ENCODE measurements at regions not wholly inside any gene's neighbourhood (a gene's known extent, or its start where the extent isn't known, plus 50 kb on each side); places are given as distances from the start of the nearest gene placed in this dataset.

DNA sequence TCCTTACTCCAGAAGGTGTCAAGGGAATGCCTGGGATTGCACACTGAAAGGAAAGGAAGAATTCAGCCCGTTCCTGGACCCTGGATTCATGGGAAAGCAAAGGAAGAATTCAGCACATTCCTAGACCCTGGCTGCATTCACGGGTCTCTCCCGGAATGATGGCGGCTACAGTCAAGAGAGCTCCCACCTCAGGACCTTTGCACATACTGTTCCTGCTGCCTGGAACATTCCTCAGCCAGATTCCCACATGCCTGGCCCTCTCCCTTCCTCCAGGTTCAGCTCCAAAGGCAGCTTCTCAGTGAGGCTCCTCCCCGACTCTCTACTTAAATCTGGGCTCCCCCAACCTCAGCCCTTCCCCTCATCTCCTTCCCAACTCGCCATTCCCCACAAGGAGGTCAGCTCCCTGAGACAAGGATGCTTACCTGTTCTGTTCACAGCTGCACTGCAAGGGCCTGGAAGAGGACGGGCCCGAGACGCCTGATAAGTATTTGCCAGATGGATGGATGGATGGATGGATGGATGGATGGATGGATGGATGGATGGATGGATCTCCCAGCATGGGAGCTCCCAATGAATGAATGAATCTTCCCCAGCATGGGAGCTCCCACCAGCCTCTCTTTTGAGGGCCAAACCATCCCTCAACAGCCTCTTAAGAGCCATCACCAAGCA lies 77.4 kb downstream of the NCOR2 start:
- DNase-seq (ENCODE audit: low read depth in 2 of 2): no peak

DNA sequence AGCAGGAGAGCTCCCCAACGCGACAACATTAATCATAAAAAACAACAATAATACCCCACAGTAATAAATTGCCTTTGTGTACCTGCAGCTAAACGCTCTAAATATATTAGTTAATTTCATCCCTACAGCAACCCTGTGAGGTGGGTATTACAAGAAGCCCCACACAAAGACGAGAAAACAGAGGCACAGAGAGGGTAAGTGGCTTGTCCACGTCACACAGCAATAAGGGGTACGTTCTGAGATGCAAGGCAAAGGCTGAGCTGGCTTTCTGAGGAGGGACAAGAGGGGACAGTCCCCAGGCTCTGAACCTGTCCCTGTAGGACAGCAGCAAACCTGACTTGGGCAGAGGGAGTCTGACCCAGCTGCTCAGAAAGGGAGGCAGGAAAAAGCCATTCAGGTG lies 78.2 kb downstream of the NCOR2 start:
- DNase-seq (ENCODE audit: low read depth in 2 of 2): no peak

DNA sequence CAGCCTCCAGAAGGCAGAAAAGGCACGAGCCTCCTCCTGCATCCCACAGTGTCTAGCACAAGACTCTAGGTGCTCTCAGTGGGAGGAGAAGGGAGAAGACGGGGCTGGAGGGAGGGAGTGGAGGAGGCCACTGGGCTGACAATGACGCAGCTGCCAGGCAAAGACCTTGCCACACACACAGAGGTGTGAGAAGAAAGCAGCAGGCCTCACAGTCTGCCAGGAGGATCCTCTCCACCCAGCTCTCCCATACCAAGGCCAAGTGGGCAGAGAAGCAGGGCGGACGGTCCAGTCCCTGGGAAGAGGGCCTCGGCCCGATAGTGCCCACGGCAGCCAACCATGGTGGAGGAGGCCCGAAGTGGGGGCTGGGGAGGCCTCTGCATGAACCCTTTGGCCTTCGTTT lies 78.9 kb downstream of the NCOR2 start:
- no peak for DNase-seq (ENCODE audit: low read depth in 2 of 2)

DNA sequence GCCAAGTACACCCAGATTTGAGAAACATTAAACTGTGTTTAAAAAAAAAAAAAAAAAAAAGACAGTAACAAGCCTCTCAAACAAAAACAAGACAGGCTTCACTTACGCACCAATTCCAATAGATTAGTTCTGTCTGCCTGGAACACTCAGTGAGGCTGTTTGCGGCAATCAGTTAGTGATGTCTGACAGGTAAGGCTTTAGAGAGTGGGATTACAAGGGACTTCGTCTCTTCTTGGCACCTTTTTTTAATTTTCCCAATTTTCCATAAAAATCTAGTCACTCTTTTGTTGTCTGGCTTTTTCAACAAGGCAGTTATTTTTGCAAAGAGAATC lies 79.6 kb downstream of the NCOR2 start:
- DNase-seq (ENCODE audit: low read depth in 2 of 2): no peak

DNA sequence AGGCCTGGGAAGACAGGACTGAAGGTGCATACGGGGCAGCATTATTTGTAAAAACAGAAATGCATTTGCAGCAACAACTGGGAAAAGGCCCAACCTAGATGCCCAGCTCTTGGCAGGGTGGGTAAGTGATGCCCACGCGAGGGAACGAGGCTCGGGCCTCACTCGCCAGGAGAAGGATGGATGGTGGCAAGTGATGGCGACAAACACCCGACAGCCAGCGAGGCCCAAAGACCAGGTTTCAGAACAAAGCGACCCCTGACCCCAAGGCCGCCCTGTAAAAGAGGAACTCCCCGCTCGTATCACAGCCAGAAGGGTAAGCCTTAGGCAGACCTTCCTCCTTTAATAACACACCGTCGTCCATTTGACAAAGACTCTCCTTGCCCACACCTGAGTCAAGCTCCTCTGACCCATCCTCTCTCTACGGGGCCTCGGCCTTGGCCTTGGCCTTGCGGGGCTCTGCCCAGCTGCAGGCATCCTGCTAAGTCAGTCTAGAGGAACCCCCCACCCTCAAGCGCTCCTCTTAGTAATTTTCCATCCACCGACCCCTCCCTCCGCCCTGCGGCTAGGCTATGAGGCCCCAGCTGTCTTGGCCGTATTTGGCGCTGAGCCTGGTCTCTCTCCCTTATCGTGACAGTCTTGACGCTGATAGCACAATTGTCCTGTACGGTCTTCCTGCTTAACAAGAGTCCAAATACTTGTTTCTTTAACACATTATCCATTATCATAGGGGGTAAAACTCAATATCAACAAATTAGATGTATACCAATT lies 80.2 kb downstream of the NCOR2 start:
- no peak for DNase-seq (ENCODE audit: low read depth in 2 of 2)

DNA sequence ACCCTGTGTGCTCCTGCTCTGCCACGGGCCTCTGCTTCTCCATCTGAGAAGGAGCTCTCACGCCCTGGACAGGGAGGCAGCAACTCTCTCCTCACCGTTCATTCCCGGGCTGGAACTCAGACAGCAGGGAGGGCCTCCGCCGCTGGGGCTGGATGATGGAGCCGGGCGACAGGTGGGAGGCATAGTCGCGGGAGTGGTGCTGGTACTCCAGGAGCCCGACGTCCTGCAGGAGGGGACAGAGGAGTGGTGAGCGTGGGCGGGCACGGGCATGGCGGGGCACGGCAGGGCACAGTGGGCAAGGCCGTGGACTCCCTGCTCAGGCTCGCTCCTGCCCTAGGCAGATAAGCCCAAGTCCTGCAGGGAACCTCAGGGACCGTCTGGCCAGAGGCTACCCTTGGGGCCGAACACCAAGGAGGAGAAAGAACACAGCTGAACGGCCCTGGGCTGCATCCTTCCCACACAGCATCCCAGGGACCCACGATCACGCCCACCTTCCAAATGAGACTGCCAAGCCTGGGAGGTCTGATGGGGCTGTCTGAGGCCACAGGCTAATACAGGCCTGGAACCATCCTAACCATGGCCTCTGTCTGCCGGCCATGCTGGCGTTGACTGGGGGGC lies 81.0 kb downstream of the NCOR2 start:
- no peak for DNase-seq (ENCODE audit: low read depth in 2 of 2)

DNA sequence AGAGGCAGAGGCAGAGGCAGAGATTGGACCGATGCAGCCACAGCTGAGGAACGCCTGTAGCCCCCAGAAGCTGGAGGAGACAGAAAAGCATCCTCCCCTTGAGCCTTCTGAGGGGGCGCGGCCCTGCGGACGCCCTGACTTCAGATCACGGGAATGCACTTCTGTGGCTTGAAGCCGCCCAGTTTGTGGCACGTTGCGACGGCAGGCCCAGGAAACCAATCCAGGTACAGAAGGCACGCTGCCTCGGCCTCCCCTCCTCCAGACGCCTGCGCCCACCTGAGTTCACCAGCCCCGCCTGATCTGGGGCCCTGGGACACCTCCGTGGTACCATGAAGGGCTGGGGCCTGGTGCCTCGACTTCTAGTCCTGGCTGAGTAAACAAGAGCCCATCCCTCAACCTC lies 82.0 kb downstream of the NCOR2 start:
- DNase-seq (ENCODE audit: low read depth in 2 of 2): no peak

DNA sequence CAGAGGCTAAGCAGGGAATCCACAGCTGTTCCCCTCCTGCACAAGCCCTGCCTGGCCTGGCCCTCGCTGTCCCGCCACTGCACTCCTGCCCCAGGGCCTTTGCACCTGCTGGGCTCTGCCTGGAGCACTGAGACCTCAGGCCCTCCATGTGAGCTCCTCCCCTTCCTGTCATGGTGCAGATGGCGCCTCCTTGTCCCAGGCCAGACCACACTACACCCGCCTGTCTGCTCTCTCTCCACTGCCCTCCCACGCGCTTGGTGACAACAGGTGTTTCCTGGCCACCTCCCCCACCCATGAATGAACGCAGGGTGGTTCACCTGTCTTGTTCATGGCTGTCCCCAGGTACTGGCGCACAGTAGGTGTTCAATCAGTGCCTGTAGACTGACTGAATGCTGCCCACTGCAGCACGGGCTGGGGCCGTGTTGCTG lies 82.9 kb downstream of the NCOR2 start:
- no peak for DNase-seq (ENCODE audit: low read depth in 2 of 2)

DNA sequence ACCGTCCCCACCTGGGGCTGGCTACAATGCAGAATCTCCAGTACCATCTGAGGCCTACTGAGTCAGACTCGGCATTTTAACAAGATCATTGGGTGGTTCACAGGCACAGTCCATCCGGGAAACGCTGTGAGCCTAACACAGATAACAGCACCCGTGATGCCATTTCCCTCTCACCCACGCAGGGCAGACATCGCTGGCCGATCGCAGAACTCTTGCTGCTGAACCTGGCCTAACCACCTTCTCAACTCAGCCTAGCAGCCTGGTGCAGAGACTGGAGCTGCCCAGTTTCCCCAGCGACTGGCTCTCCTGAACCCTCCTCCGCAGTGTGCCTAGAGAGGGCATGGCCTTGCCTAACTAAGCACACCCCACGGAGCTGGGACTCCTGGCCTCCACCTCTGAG lies 83.3 kb downstream of the NCOR2 start:
- DNase-seq (ENCODE audit: low read depth in 2 of 2): no peak

DNA sequence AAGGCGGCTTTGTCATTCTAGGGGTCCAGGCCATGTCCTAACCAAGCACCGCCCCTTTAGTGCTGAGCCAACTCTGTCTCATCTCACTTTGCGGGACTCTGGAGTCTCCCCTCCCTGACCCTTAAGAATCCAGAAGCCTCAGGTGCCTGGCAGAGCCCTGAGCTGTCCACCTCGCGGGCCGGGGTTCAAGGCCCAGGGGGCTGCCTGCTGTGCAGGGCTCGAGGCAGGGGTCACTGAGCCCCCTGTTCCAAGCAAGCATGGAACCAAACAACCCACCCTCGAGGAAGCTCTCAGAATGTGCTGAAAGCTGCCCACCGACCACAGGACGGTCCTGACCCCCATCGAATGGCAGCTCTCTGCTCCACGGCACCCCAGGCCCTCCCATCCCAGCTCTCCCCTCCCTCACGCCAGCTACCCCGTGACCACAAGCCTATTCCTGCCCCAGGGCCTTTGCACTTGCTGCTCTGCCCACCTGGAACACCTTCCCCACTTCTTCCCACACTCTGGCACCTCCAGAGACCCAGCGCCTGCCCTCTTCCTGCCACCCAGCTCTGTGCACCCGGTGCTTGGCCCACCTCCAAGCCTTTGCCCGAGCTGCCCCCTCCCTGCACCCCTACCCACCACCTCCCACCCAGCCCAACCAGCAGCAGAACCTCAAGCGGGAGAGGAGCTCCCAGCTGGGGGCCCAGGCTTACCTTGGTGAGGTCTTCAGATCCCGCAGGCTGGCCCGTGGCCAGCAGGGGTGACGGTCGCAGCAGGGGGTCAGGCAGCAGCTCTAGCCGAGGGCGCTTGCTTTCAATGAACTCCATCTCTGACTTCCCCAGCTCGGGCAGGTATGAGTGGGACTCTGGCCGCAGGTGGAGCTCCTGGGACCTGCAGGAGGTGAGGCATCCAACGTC lies 84.3 kb downstream of the NCOR2 start:
- DNase-seq (ENCODE audit: low read depth in 2 of 2): no peak

DNA sequence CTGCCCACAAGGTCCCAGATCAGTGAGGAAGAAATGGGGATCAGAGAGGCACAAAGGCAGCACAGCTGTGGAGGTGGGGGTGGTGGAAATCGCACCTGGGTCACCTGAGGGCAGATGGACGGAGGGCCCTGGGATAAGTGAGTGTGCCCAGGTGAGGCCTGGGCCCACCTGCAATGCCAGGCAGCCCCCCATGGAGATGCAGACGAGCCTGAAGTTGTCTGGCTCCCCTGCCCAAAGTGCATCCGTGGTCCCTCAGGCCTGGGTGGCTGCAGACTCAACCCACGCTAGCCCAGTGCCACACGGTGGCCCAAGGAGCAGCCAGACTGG lies 84.9 kb downstream of the NCOR2 start:
- no peak for DNase-seq (ENCODE audit: low read depth in 2 of 2)

DNA sequence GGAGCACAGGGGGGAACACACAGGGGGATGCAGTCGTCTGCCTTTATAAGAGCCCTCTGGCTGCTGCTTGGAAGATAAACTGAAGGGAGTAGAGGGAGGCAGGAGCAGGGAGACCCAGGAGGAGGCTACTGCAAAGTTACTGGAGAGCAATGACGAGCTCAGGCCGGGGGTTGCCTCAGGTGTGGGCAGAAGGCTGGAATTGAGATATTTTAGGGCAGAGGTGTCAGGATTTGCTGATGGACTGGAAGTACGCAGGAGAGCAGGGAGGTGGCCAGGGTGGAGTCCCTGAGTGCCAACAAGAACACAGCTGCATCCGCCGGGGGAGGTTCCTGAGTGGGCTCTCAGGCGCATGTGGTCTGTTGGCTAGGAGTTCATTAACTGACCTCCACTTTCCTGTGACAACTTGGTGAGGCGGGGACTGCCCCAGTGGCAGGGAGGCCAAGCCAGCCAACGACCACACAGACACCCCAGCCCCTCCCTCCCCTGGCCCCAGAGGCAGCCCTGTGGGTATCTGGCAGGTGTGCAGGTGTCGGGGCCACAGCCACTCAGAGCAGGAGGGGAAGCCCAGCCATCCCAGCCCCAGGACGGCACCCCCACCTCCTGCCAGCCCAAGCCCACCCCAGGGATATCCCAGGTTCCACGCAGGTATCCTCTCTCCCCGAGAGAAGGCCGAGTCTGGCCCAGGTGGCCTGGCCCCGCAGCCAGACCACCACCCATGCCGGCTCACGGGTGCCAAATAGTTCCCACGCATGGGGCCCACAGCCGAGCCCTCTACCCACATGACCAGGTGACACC lies 85.4 kb downstream of the NCOR2 start:
- DNase-seq (ENCODE audit: low read depth in 2 of 2): no peak

DNA sequence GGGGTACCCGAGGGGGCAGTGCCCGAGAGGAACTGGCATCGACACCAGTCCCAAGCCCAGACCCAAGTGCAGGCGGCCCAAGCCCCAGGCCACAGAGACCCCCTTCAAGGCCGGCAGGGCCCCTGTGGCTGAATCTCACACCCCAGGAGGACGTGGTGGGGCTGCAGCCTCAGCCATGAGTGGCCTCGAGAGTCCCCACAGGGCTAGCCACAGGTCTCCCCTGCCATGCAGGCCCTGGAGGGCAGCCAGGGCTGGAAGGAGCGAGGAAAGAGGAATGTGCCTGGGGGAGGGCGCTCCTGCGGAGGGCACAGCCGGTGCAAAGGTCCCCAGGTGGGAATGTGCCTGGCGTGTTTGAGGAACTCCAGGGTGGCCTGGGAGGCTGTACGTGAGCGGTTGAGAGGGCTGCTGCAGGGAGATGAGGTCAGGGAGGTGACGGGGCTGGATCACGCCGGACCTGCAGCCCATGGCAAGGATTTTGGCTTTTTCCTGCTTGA lies 86.1 kb downstream of the NCOR2 start:
- no peak for DNase-seq (ENCODE audit: low read depth in 2 of 2)

DNA sequence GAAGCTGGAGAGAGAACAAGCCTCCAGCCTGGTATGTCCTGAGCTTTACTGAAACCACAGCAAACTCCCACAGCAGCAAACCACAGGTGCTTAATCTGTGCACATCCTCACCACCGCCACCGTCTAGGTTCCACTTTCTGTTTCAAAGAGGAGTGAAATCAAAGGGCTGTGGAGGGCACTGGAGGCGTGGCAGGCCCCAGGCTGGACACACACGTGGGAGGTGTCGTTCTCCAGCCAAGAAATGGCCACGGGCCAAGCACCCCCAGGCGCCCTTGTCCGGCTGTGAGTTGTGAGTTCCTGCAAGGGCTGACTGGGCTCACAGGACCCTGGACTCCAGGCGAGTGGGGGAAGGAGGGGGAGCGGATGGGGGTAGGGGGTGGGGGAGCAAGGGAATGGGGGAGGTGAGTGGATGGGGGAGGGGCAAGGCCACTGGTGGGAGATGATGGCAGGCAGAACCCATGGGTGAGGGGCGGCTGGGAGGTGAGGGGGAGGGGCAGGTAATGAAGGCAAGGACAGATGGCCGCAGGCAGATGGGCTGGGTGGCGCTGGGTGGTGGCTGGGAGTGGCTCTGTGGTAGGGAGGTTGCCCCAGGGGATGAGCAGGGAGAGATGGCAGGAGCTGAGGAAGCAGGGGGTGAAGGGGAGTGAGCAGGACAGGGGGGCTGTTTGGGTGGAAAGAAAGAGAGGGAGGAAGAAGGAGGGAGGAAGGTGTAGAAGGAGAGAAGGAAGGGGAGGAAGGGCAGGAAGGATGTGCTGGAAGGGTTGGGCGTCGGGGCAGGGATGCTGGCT lies 86.7 kb downstream of the NCOR2 start:
- DNase-seq (ENCODE audit: low read depth in 2 of 2): peak in 1 of 2 donors; percentile 49

DNA sequence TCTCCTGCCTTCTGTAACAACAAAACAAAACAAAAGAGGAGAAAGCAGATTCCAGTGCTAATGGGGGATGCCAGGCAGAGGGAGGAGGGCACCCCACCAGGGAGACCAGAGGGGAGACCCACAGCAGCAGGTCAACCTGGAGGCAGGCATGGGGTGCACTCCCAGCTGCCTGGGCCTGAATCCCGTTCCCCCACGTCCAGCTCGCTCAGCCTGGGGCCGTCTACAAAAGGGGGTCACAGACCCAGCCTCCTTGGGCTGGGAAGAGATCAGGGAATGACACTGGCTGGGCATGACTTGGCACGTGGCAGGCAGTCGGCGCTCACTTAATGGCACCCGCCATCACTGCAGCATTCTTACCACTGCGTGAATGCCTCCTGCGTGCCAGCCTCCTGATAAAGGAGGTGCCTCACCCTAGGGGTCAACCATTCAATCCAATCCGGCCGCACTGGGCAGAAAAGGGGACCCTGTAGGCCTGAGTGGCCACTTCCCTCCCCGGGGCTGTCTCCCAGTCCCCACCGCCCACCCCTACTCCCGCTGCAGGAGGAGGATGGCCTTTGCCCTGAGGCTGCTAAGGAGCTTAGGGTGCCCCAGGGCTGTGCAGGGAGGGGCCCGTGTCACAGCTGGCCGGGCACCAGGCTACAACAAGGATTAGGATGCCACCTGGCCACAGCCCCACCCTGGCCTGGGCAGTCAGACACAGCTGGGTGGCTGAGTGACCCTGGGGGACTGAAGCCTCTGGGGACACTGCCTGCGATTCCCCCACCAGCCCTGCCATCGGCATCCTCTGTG lies 87.5 kb downstream of the NCOR2 start:
- DNase-seq (ENCODE audit: low read depth in 2 of 2): no peak

DNA sequence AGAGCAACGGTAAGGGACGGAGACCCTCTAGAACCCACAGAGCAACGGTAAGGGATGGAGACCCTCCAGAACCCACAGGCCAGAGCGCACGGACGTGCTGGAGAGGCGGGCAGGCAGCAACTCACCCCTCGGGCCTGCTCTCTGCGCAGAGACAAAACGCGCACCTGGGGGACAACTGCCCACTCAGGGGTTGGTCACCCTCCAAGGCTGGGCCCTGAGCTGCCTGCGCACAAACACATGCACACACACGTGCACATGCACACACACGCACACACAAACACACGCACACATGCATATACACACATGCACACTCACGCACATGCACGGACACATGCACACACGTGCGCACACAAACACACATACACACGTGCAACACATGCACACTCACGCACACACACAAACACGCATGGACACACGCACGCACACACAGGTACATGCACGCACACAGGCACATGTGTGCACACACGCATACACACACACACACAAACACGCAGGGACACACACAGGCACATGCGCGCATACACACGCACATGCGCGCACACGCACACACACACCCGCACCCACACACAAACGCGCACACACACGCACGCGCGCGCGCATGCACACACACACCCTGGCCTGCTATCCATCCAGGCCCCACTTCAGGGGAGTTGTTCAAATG lies 88.3 kb downstream of the NCOR2 start:
- no peak for DNase-seq (ENCODE audit: low read depth in 2 of 2)

DNA sequence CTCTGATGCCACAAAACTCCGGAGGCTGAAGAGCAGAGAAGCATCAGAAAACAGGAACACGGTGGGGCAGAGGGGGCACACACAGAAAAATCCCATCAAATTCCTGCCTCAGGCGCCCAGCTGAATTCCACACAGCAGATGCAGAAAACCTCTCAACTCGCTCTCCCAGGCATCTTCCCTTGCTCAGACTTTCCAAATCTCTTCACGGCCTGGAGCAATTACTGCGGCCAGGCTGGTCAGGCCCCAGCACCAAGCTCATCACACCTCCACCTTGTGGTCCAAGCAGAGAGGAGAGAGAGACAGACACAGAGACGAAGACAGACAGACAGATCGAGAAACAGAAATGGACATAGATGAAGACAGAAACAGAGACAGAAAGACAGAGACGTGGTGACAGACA lies 89.0 kb downstream of the NCOR2 start:
- no peak for DNase-seq (ENCODE audit: low read depth in 2 of 2)

DNA sequence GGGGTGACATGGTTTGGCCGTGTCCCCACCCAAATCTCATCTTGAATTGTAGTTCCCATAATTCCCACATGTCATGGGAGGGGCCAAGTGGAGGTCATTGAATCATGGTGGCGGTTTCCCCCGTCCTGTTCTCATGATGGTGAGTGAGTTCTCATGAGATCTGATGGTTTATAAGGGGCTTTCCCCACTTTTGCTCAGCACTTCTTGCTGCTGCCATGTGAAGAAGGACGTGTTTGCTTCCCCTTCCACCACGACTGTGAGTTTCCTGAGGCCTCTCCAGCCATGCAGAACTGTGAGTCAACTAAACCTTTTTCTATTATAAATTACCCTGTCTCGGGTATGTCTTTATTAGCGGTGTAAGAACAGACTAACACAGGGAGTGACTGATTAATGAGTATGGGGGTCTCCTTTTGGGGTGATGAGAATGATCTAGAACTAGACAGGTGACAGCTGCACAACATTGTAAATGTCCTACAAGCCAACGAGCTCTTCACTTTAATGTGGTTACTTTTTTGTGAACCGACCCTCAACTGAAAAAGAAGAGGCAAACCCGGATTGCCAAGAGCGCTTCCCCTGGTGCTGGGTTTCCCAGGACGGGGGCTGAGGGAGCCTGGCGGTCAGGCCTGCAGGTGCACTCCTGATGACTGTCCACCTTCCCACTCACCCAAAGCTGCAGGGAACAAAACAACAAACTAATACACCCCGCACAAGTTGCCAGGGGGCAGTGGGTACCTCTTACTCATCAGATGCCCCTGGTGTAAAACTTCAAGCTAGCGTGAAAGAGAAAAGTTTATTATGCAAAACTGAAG lies 90.1 kb downstream of the NCOR2 start:
- no peak for DNase-seq (ENCODE audit: low read depth in 2 of 2)
